HG03135 (cell line): ENCODE measurements at regions not wholly inside any gene's neighbourhood (a gene's known extent, or its start where the extent isn't known, plus 50 kb on each side); places are given as distances from the start of the nearest gene placed in this dataset.
"Not testable (repeated sequence)": the region's sequence is repeated elsewhere in the genome, so short reads cannot be mapped to it uniquely, and the experiment has no call there.

Experiments
- ATAC-seq: cut with Tn5 transposase; IDR thresholded peaks from one replicate; pipeline ENCODE4 v1.9.1; 2021; ENCODE audit warnings: mild to moderate bottlenecking, moderate library complexity; ENCODE audit not compliant: unreplicated experiment

DNA sequence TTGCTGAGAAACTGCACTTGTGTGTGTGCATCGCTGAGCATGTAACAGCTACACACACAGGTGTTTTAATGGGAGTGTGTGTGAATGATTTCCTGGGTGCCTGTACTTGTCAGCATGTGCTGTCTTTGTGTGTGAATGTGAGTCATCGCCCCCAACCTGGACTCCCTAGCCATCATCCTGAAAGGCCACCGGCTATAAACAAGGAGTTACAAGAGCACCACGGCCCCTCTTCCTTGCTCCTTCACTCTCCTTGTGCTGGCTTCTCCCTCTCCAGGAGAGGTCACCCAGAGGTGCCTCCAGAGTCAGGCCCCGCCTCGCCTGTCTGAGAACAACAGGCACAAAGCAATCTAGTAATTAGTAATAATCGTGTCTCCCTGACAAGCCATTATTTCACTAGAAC is 419.2 kb downstream of the BUD13 start:
- ATAC-seq: no peak

DNA sequence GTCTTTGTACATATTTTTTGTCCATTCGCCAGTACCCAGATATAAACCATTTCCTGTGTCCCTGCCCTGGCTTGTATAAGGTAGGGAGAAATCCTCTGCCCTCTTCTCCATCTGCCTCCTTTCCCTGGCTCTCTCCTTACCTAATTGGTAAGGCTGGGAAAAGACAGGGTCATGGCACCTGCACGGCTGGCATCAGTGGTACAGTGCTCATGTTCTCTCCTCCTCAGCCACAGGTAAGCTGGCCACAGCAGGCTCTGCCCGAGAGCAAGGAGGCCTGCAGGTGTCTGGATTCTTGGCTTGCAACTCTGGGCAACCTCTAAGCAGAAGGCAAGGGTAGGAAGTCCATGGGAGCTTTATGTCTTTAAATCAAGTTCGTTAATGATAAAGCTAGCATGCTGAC is 419.9 kb downstream of the BUD13 start:
- no peak for ATAC-seq

DNA sequence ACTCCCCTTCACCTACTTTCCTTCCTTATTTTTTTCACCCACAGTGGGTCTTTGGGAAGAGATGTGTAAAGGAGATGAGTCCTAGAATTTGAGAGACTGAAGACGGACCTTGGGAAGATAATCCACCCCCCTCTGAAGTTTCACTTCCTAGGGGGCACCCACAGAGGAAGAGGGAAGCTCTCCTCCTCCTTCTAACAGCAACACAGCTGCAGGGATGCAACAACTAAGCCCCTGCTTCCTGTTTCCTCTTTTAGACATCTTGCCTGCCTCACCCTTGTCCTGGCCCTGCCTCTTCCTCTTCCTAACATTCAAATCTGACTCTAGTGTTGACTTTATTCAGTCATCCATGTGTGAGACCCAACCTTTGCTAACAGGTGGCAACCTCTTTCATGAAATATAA is 424.6 kb downstream of the BUD13 start:
- ATAC-seq: no peak

DNA sequence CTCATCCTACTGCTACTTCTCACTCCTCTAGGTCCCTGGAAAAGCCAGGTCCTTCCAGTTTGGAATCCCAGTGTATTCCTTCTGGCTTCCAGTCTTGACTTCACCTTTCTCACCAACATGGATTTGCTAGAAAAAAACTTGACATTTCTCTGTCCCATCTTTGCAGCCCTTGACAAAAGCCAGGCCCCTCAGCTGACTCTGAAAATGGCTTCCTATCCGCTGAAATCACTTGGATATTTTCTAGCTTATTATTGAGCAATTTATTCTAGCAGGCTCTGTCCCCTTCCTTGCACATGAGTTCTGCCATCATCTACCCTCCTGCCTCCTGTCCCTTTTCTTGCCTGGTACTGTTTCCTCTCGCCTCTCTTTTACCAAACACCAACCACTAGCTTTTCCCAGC is 427.2 kb downstream of the BUD13 start:
- no peak for ATAC-seq

DNA sequence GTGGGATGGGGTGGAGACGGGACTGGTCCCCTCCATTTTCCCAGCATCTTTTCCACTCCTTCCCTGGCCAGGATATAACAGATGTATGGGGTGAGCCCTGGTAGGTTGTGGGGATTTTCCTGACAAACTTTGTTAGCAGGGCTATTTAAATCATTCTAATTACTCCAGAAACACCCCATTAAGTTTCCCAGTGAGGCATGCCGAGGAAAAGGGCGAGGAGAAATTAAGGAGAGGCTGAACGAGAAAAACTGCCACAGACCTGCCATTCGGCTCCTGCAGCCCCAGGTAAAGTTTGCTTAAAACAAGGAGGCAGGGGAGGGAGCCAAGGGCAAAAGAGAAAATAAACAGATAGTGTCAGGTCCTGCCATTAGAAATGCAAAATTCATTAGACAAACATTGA is 428.2 kb downstream of the BUD13 start:
- ATAC-seq: no peak

DNA sequence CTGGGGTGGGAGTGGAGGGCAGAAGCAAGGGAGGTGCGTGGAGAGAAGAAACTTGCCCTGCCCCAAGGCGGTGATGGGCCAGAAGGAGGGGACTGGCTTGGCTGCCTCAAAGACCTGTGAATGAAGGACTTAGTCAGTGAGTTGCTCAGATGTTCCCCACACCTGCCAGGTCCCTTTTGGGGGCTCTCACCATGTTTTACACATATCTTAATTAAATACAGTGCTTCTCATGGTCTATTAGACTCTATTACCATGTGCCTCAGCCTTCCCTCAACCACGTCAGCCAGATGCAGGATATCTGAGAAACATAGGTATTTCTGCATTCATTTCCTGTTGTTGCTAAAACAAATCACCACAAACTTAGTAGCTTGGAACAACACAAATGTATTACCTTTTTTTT is 429.5 kb downstream of the BUD13 start:
- ATAC-seq: no peak

DNA sequence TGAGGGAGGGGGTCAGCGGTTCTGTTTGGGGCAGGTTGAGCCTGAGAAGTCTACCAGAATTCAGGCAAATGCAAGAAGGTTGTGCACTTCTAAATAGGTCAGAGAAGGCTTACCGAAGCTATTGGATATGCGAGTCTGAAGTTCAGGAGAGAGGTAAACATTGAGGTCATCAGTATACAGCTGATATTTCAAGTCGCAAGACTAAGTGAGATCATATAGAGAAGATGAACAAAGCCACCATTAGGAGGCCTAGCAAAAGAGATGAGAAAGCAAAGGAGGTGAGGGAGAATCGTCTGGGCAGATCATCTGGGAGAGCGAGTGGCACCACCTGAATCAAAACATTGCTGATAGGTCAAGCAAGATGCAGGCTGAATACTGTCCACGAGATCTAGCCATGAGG is 430.6 kb downstream of the BUD13 start:
- ATAC-seq: no peak

DNA sequence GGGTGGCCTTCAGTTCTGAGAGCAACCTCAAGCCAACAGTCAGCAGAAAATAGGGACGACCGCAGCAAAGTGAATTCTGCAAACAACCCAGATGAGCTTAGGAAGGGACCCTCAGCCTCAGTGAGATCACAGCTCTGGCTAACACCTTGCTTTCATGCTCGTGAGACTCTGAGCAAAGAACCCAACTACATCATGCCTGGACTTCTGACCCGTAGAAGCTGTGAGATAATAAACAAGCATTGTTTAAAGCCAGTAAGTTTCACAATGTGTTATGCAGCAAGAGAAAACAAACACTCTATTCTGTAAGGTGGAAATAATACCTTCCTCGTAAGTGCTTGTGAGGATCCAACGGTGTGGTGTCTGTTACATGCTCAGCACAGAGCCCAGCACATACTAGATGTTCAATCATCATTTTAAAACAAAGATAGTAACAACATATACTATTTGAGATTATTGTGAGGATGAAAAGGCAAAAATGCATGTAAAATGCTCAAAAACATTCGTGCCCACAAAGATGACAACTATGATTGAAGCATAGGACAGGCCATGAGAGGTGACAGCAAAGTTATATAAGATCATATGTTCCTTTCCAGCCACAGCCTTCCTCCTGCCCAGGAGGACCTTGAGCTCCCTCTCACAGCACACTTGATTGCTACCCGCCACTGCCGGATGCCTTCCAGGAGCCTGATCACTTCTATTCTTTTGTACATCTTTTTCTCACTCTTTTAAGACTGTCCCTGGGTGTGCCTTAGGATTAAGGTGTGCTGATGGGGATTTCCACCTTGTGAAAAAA is 433.3 kb downstream of the BUD13 start:
- no peak for ATAC-seq

DNA sequence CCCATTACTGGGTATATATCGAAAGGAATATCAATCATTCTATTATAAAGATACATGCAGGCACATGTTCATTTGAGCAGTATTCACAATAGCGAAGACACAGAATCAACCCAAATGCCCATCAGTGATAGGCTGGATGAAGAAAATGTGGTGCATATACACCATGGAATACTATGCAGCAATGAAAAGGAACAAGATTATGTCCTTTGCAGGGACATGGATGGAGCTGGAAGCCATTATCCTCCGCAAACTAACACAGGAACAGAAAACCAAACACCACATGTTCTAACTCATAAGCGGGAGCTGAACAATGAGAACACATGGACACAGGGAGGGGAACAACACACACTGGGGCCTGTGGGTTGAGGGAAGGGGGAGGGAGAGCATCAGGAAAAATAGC is 434.3 kb downstream of the BUD13 start:
- ATAC-seq: not testable (repeated sequence)

DNA sequence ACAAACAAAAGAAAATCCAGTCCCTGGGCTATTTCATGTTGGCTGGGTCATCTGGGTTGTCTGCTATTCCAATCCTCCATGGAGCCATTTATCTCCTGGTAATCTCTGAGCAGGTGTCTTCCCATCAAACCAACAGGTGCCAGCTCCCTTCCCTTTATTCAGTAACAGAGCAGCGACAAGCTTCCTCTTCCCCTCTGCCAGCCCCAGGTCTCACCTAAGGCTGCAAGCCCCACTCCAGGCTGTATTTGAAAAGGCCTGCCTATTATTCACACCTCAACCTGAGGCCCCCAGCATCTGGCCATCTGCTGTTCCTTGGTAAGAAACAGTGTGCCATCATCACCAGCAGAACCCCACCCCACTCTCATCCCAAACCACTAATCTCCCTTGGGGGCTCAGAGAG is 436.2 kb downstream of the BUD13 start:
- no peak for ATAC-seq

DNA sequence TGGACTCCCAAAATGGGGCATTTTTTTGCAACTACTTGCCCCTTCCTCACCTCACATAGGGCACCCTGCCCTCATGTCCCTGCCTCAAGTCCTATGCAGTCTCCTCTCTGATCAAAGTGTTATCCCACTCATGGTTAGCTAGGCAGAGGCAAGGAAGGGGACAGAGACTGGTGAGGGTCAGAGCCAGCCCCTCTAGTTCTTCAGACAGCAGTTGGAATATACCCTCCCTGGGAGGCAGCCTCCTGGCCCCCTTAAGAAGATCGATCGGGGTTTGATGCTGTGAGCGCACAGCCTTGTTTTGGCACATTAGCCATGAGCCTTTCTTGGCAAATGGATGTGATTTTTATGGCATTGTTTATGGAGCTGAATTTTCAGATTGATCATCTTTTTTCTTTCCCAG is 436.9 kb downstream of the BUD13 start:
- no peak for ATAC-seq

DNA sequence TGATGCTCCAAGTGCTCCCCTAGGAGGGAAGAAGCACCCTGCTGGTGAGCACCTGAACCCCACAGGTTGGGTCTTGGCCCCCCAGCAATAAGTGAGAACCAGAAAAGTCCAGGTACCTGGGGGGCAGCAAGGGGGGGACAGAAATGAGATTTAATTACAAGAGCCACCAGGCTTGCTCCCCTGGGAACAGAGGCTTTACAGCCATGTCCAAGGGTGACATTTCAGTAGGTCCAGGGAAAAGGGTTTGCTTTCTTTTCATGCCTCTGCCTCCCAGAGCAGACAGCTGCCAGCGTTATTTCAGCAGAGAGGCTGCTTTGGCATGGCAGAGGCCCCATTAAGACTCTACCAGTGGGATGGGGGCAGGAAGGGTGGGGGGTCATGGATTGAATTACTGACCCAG is 437.7 kb downstream of the BUD13 start:
- ATAC-seq: no peak

DNA sequence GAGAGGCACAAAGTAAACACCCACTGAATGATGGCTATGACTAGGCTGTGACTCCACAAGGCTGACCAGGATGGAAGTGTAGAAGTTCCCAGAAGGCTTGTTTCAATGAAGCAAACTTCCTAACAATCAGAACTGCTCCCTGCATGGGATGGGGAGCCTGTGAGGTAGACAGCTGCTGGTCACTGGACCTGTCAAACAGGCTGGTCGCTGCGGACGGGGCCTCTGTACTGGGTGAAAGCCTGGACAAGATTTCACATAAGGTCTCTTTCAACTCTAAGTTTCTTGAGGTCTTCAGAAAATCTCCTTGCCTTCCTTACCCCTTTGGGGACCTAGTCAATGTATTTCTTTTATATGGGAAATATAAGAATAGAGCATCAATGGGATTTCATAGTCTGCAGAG is 438.2 kb downstream of the BUD13 start:
- ATAC-seq: no peak

DNA sequence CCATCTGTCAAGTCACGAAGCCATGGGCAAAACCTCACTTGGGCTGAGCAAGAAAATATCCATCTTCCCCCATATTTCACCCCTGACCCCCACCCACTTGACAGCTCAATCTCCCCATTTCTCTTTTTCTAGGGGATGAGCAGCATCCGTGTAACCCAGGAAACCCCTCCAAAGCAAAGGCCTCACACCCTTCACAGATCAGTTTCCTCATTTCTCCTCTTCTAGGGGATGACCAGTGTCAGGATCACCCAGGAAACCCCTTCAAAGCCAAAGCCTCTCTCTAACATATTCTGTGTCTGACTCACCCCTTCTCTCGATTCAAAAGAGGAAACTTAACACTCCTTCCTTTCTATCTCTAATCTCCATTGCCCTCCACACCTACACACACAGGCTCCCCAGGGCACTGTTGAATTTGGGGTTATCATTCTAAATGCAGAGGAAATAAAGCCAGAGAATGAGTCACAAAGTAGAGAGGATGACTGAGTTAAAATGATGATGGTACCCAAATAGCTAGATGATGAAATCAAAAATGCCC is 439.7 kb downstream of the BUD13 start:
- no peak for ATAC-seq

DNA sequence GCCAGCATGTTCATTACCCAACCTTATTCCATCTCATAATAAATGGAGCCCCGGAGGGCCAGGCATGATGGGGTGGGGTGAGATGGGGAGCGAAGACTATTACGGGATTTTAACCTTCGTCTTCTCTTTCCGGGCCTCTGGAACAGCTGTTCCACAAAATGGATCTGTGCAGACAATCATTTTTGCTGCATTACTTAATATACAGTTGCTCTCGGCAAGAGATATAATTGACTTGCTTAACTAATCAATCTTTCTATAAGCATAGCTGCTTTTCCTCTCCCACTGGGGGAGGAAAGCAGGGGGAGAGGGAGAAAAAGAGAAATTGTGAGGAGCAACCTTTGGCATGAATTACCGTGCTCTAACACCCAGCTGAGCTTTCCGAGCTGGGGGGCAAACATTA is 440.4 kb downstream of the BUD13 start:
- ATAC-seq: no peak

DNA sequence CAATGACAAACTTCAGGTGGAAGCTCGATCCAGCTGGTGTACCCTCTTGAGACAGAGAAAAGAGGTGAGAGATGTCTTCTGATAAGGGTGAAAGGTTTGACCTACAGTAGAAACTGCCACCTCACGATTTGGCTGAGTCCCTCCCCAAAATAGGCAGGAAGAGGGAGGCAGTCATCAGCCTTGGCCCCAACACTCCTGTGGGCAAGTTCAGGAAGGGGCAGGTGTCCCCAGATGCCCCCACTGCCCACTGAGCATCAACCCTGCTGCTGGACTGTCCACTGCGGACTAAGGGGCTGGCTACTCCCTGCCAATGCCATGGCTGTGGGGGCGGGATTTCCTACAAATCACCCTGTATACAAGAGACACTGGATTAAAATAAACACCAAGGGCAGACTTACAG is 441.4 kb downstream of the BUD13 start:
- no peak for ATAC-seq

DNA sequence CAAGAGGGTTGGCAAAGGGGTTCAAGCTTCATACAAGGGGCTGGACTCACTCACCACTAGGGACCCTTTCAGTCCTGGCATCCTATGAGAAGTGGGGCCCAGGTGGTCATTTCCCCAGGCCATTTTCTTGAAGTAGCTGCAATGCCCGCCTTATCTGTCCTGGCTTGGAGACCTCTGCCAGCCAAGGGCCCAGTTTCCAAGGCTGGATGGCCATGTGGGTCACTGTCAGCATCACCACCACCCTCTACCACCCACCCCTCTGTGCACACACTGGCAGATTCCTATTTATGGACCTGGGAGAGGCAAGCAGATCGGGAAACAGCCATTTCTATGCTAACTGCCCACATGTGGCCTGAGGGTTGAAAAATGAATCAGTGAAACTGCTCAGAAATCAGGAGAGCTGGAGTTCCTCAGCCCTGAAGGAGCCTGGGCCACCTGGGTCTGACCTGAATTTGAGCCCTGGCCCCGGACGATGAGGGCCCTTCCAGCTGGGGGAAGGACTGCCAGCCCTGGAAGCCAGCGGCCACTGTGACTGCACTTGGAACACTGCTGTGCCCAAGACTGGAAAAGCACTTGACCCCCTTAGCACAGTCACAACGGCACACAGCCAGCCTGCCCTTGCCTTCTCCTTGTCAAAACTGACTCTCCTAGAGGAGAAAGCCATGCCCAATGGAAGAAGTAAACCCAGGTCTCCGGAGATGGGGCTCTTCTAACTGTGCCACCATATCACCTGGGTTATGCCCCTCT is 442.2 kb downstream of the BUD13 start:
- no peak for ATAC-seq

DNA sequence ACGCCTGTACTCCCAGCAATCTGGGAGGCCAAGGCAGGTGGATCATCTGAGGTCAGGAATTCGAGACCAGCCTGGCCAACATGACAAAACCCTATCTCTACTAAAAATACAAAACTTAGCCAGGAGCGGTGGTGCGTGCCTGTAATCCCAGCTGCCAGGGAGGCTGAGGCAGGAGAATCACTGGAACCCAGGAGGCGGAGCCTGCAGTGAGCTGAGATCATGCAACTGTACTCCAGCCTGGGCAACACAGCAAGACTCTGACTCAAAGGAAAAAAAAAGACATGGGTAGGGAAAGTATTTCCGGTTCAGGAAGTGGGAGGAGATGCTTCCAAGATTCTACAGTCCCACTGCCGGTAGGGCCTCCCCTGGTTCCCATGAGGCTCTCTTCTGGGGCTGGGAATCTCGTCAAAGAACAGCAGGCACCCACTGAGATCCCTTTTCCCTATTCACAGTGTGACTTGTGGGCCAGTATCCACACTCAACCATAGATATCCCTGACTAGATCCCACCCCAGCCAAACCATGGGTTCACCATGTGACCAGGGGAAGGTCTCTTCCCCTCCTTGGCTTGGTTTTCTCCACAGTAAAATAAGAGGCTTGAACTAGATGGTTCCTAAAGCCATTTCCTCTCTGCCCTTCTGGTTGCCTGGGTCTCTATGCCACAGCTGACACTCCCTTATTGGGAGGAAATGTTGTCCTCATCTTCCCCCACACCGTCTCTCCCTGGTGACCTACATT is 443.3 kb downstream of the BUD13 start:
- no peak for ATAC-seq

DNA sequence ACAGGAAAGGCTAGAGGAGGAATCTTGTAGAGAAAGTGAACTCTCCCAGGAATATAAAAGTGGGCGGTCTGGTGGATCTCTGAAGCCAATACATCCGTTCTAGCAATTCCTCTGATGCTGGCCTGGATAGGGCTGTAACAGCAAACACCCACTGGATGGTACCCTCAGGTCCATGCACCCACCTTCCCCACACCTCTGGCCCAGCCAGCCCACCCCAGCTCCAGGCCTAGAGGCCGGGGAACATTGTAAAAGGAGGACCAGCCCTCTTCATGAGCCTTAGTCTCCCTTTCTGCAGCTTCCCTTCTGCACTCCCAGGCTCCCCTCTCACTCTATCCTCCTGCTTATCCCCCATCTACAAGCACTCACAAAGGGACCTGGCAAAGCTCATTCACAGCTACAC is 443.9 kb downstream of the BUD13 start:
- no peak for ATAC-seq

DNA sequence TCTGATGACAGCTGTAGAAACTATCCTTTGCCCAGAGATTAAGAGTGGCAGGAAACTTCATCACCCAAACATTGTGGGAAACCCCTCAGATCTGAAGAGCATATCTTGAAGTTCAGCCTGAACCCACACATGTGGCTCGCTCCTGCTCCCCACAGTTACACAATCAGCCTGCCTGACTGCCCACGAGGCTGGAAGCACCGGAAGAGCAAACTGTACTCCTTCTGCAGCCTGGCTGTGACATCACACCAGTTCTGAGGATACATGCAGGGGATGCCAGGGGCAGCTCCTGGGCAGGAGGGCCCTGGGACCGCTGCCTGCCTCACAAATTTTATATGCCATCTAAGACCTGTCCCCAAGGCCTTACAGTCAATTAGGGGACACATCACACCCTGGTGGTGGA is 444.4 kb downstream of the BUD13 start:
- no peak for ATAC-seq

DNA sequence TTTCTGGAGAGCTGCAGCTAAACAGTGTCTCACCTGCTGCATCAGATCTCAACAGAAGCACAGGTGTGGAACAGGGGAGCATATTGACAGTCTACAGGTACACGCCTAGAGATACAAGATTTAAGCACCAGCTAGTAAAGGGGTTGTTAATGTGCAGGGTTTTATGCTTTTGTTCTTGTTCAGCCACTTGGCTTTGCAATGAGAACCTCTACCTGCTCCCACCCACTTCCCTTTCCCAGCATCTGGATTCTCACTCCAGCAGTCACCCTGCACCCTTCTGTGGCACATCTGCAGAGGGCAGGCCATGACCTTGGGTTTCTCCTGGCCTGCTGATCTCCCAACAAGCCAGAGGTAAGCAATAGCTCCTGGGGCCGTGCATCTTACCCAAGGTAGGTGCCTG is 446.6 kb downstream of the BUD13 start:
- no peak for ATAC-seq

DNA sequence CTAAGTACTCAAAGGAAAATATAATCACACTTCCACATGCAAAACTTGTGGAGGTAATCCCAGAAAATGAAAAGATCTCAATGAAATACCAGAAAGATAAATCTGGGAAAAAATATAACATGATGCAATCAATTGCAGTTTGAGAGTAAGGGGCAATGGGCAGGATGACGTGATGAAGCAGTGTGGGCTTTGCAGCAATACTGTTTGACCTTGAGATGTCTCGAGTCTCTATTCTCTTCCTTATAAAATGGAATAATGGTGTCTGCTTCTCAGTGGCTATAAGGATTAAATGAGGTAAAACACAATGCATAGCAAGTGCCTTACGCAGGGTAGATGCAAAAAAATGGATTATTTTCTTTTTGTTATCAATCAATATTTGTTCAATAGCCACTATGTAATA is 447.5 kb downstream of the BUD13 start:
- no peak for ATAC-seq
